K562 (cell line): ENCODE measurements at regions not wholly inside any gene's neighbourhood (a gene's known extent, or its start where the extent isn't known, plus 50 kb on each side); places are given as distances from the start of the nearest gene placed in this dataset.

ENCODE experiments used
- CREB3 ChIP-seq: fragments of 450-650 bp; conservative IDR thresholded peaks from 2 replicates; pipeline ENCODE4 v1.6.1; 2016; ENCODE audit warnings: missing genetic modification characterization, low read depth, mild to moderate bottlenecking, missing compliant biosample characterization, moderate library complexity
- DMBX1 ChIP-seq: fragments of 250-450 bp; sonication (Bioruptor Pico); IDR thresholded peaks from 2 replicates; pipeline ENCODE4 v1.8.0; 2022; ENCODE audit warnings: inconsistent platforms, mild to moderate bottlenecking, moderate library complexity, borderline replicate concordance
- DPF2 ChIP-seq: fragments of 450-650 bp; IDR thresholded peaks from 2 replicates; pipeline ENCODE4 v1.6.1; 2016
- E2F6 ChIP-seq, 2 experiments: IDR thresholded peaks; 2 replicates each; pipeline ENCODE4 v1.6.1; 2011; ENCODE audit warnings: borderline replicate concordance in 1 of 2, control low read depth in 1 of 2, low read depth in 1 of 2, low read length in 1 of 2, mild to moderate bottlenecking in 1 of 2, mixed read lengths in 1 of 2, moderate library complexity in 1 of 2; ENCODE audit not compliant: insufficient read depth in 1 of 2, insufficient read length in 1 of 2, poor library complexity in 1 of 2, severe bottlenecking in 1 of 2; ENCODE audit errors: extremely low read depth in 1 of 2
- GTF2A2 ChIP-seq: IDR thresholded peaks from 2 replicates; pipeline ENCODE4 v1.6.1; 2016; ENCODE audit warnings: mild to moderate bottlenecking, missing genetic modification characterization, missing compliant biosample characterization
- MXD1 ChIP-seq: fragments of 250-450 bp; sonication (Bioruptor Pico); IDR thresholded peaks from 2 replicates; pipeline ENCODE4 v1.8.0; 2021; ENCODE audit warnings: borderline replicate concordance, mild to moderate bottlenecking, moderate library complexity; ENCODE audit not compliant: poor library complexity, severe bottlenecking
- NCOA6 ChIP-seq: fragments of 450-650 bp; IDR thresholded peaks from 2 replicates; pipeline ENCODE4 v1.6.1; 2017; ENCODE audit warnings: mild to moderate bottlenecking
- PHB ChIP-seq: fragments of 250-450 bp; sonication (Bioruptor Pico); IDR thresholded peaks from 2 replicates; pipeline ENCODE4 v1.5.0; 2021
- POLR2A ChIP-seq: fragments of 450-650 bp; conservative IDR thresholded peaks from 2 replicates; pipeline ENCODE4 v1.6.1; 2016
- RAD51 ChIP-seq: fragments of 450-650 bp; IDR thresholded peaks from 2 replicates; pipeline ENCODE4 v1.7.1; 2016; ENCODE audit warnings: low read depth, mild to moderate bottlenecking, borderline replicate concordance
- RB1 ChIP-seq: fragments of 450-650 bp; IDR thresholded peaks from 2 replicates; pipeline ENCODE4 v1.6.1; 2017; ENCODE audit warnings: low read depth, mild to moderate bottlenecking
- RHOXF2B ChIP-seq: fragments of 250-450 bp; sonication (Bioruptor Pico); conservative IDR thresholded peaks from 2 replicates; pipeline ENCODE4 v1.5.1; 2021
- SFPQ ChIP-seq: fragments of 200-400 bp; formaldehyde crosslinking; IDR thresholded peaks from 2 replicates; pipeline ENCODE4 v1.6.1; 2017; ENCODE audit warnings: mild to moderate bottlenecking, low read depth, low read length, moderate library complexity
- SIN3B ChIP-seq: fragments of 450-650 bp; IDR thresholded peaks from 2 replicates; pipeline ENCODE4 v1.6.1; 2017; ENCODE audit warnings: low read depth, mild to moderate bottlenecking, moderate library complexity
- SLC30A9 ChIP-seq: fragments of 250-450 bp; sonication (Bioruptor Pico); IDR thresholded peaks from 2 replicates; pipeline ENCODE4 v1.8.0; 2022; ENCODE audit warnings: mild to moderate bottlenecking, moderate library complexity
- SNAPC5 ChIP-seq: fragments of 250-450 bp; sonication (Bioruptor Pico); IDR thresholded peaks from 2 replicates; pipeline ENCODE4 v1.8.0; 2021; ENCODE audit warnings: moderate library complexity, mild to moderate bottlenecking, inconsistent platforms
- SUPT5H ChIP-seq: fragments of 450-650 bp; IDR thresholded peaks from 2 replicates; pipeline ENCODE4 v1.6.1; 2016
- ZNF197 ChIP-seq: fragments of 200-800 bp; sonication (Bioruptor generic); IDR thresholded peaks from 2 replicates; pipeline ENCODE4 v1.6.1; 2016; ENCODE audit warnings: low read depth, missing genetic modification characterization, missing compliant biosample characterization
- ZNF609 ChIP-seq: sonication (generic); formaldehyde crosslinking; IDR thresholded peaks from 2 replicates; pipeline ENCODE4 v1.8.1; 2023; ENCODE audit warnings: missing genetic modification reagents, mild to moderate bottlenecking, borderline replicate concordance

GRCh38 chr7:106779877-106780276 is 85.2 kb upstream of the PIK3CG start (continued):
- TF ChIP-seq SFPQ: no peak
- no peak for TF ChIP-seq SLC30A9 (CRISPR knock-in tag)
- no peak for TF ChIP-seq PHB (CRISPR knock-in tag)
- TF ChIP-seq NCOA6: no peak
- TF ChIP-seq RB1: no peak
- TF ChIP-seq DPF2: 0 out of 2 replicates have a peak, but pooled peaks have one; percentile 19
- TF ChIP-seq E2F6 (IDR thresholded peaks at IDR 0.05; ENCODE audit: borderline replicate concordance in 1 of 2, extremely low read depth in 1 of 2, insufficient read depth in 1 of 2, insufficient read length in 1 of 2, low read depth in 1 of 2, low read length in 1 of 2, poor library complexity in 1 of 2, severe bottlenecking in 1 of 2): peak in 1 of 2 experiments; percentile 44
- no peak for TF ChIP-seq CREB3
- no peak for TF ChIP-seq DMBX1 (CRISPR knock-in tag)
- TF ChIP-seq SNAPC5 (CRISPR knock-in tag): no peak
- no peak for TF ChIP-seq RAD51
- TF ChIP-seq ZNF609: no peak
- TF ChIP-seq SIN3B: no peak
- no peak for TF ChIP-seq RHOXF2B (CRISPR knock-in tag)
- TF ChIP-seq GTF2A2: no peak
- TF ChIP-seq ZNF197 (CRISPR knock-in tag): no peak
- TF ChIP-seq MXD1 (CRISPR knock-in tag): no peak
- 0 out of 2 replicates have a peak, but pooled peaks have one; percentile 39 for TF ChIP-seq POLR2A
- TF ChIP-seq SUPT5H: peak; percentile 34
